IMR-90 (cell line): ENCODE measurements at regions not wholly inside any gene's neighbourhood (a gene's known extent, or its start where the extent isn't known, plus 50 kb on each side); places are given as distances from the start of the nearest gene placed in this dataset.

Source experiments
- ATAC-seq: fragments of 200-7000 bp; cut with Tn5 transposase; 2 replicates; pipeline ENCODE4 v1.9.1; 2020; ENCODE audit warnings: low read depth, mild to moderate bottlenecking, moderate library complexity
- BruUV-seq: library from RNA; stranded (reverse); fragments of 400-500 nt; replicated peaks from 2 replicates; lab custom pipeline; 2021; lab: Mats Ljungman, UMichigan
- CTCF ChIA-PET: fragments of 300-600 bp; formaldehyde crosslinking; extraction: SDS; loops from one replicate; lab custom pipeline; 2021; ENCODE audit warnings: antibody characterized with exemption; lab: Yijun Ruan, JAX
- POLR2A ChIA-PET: fragments of 300-600 bp; sonication (Branson Sonifier 250); formaldehyde crosslinking; loops from one replicate; lab custom pipeline; 2022; ENCODE audit warnings: antibody characterized with exemption; ENCODE audit not compliant: unreplicated experiment; lab: Charles Lee
- DNase-seq: peaks from one replicate; pipeline ENCODE4 v3.0.0; 2013
- H2AFZ ChIP-seq: replicated peaks from 2 replicates; pipeline ENCODE3; 2013; ENCODE audit warnings: low read length, mild to moderate bottlenecking; ENCODE audit not compliant: poor library complexity
- H2AK5ac ChIP-seq: 2 replicates; pipeline ENCODE4 v1.6.1; 2013; ENCODE audit warnings: low read depth, low read length, inconsistent platforms
- H2AK9ac ChIP-seq: replicated peaks from 2 replicates; pipeline ENCODE3; 2013; ENCODE audit warnings: mild to moderate bottlenecking, low read depth, low read length, moderate library complexity; ENCODE audit not compliant: poor library complexity
- H2BK120ac ChIP-seq: 2 replicates; pipeline ENCODE4 v1.6.1; 2013; ENCODE audit warnings: low read depth, low read length, inconsistent platforms
- H2BK15ac ChIP-seq: 3 replicates; pipeline ENCODE4 v1.6.1; 2013; ENCODE audit warnings: low read depth, low read length, inconsistent platforms
- H2BK20ac ChIP-seq: 2 replicates; pipeline ENCODE4 v1.6.1; 2013; ENCODE audit warnings: low read depth, mild to moderate bottlenecking, inconsistent platforms, low read length, moderate library complexity
- H2BK5ac ChIP-seq: 2 replicates; pipeline ENCODE4 v1.6.1; 2013; ENCODE audit warnings: mild to moderate bottlenecking, low read depth, low read length, inconsistent platforms; ENCODE audit not compliant: poor library complexity, severe bottlenecking
- H3K14ac ChIP-seq: replicated peaks from 2 replicates; pipeline ENCODE4 v1.6.1; 2013; ENCODE audit warnings: low read depth, low read length, inconsistent platforms
- H3K18ac ChIP-seq: 2 replicates; pipeline ENCODE4 v1.6.1; 2013; ENCODE audit warnings: low read depth, low read length, control low read depth
- H3K23ac ChIP-seq: 2 replicates; pipeline ENCODE4 v1.6.1; 2013; ENCODE audit warnings: low read depth, low read length, inconsistent platforms
- H3K27ac ChIP-seq: 2 replicates; pipeline ENCODE4 v1.5.1; 2013; ENCODE audit warnings: mild to moderate bottlenecking, control low read depth, low read length; ENCODE audit not compliant: insufficient read depth
- H3K27me3 ChIP-seq: 2 replicates; pipeline ENCODE4 v1.6.1; 2013; ENCODE audit warnings: low read length; ENCODE audit not compliant: control insufficient read depth, insufficient read depth
- H3K36me3 ChIP-seq: 2 replicates; pipeline ENCODE4 v1.6.1; 2013; ENCODE audit warnings: low read length, mixed read lengths; ENCODE audit not compliant: control insufficient read depth, insufficient read depth
- H3K4ac ChIP-seq: 2 replicates; pipeline ENCODE4 v1.6.1; 2013; ENCODE audit warnings: low read depth, low read length, inconsistent platforms
- H3K4me1 ChIP-seq: 2 replicates; pipeline ENCODE4 v1.6.1; 2013; ENCODE audit warnings: low read length, mixed read lengths; ENCODE audit not compliant: control insufficient read depth, insufficient read depth
- H3K4me2 ChIP-seq: 2 replicates; pipeline ENCODE4 v1.6.1; 2013; ENCODE audit warnings: low read depth, mild to moderate bottlenecking, control low read depth, low read length, moderate library complexity
- H3K4me3 ChIP-seq: 2 replicates; pipeline ENCODE4 v1.5.1; 2013; ENCODE audit warnings: low read depth, mild to moderate bottlenecking, control low read depth, low read length, moderate library complexity; ENCODE audit not compliant: insufficient read depth
- H3K56ac ChIP-seq: 2 replicates; pipeline ENCODE4 v1.6.1; 2013; ENCODE audit warnings: low read length, inconsistent platforms; ENCODE audit not compliant: insufficient read depth; ENCODE audit errors: extremely low read depth
- H3K79me1 ChIP-seq, 2 experiments: 2 replicates each; pipeline ENCODE4 v1.6.1; 2013; ENCODE audit warnings: low read length in 2 of 2, inconsistent platforms in 1 of 2, low read depth in 1 of 2
- H3K9ac ChIP-seq: 2 replicates; pipeline ENCODE4 v1.6.1; 2013; ENCODE audit warnings: low read depth, low read length, control low read depth
- H3K9me1 ChIP-seq: 2 replicates; pipeline ENCODE4 v1.6.1; 2013; ENCODE audit warnings: low read length, inconsistent platforms; ENCODE audit not compliant: insufficient read depth
- H3K9me3 ChIP-seq: 2 replicates; pipeline ENCODE4 v1.6.1; 2013; ENCODE audit warnings: low read length; ENCODE audit not compliant: control insufficient read depth, insufficient read depth
- H4K20me1 ChIP-seq: 2 replicates; pipeline ENCODE4 v1.6.1; 2013; ENCODE audit warnings: low read length, inconsistent platforms; ENCODE audit not compliant: insufficient read depth
- H4K5ac ChIP-seq: 2 replicates; pipeline ENCODE4 v1.6.1; 2013; ENCODE audit warnings: mild to moderate bottlenecking, low read depth, low read length, control low read depth
- H4K8ac ChIP-seq, 2 experiments: 2 replicates each; pipeline ENCODE4 v1.6.1; 2013; ENCODE audit warnings: low read depth in 2 of 2, low read length in 2 of 2, control low read depth in 1 of 2, inconsistent platforms in 1 of 2
- H4K91ac ChIP-seq: 2 replicates; pipeline ENCODE4 v1.6.1; 2013; ENCODE audit warnings: low read depth, low read length, inconsistent platforms; ENCODE audit not compliant: insufficient read depth
- BHLHE40 ChIP-seq: fragments of 150-350 bp; IDR thresholded peaks from 2 replicates; pipeline ENCODE4 v1.6.1; 2016; ENCODE audit warnings: mild to moderate bottlenecking, low read depth, low read length
- RAD21 ChIP-seq: IDR thresholded peaks from 2 replicates; pipeline ENCODE4 v1.6.1; 2012; ENCODE audit warnings: low read length, improper control_type of control experiment
- WGBS, 2 experiments: methylation state at CpG; one replicate each; pipeline versions ENCODE4 v1.1.5 to v1.1.7; 2013; ENCODE audit warnings: missing lambda C conversion rate in 2 of 2; ENCODE audit not compliant: insufficient read length in 1 of 2; ENCODE audit errors: extremely low coverage in 2 of 2; 5-methylcytosine and 5-hydroxymethylcytosine counted together
- dilution Hi-C: fragments of 300-500 bp; cut with HindIII; formaldehyde crosslinking; loops from one replicate; pipeline ENCODE4 v1.14.3; 2018; ENCODE audit warnings: low sequenced_read_pairs; ENCODE audit not compliant: unreplicated experiment
- in situ Hi-C: fragments of 300-500 bp; cut with MboI; formaldehyde crosslinking; loops from 3 replicates; pipeline ENCODE4 v1.14.3; 2019; ENCODE audit warnings: low sequenced_read_pairs, inconsistent platforms, mixed read lengths
- intact Hi-C: fragments of 100-400 bp; cut with micrococcal nuclease; formaldehyde crosslinking; loops from 2 replicates; pipeline ENCODE4 v1.10.0; 2022

GRCh38 chr14:58785701-58786100 lies 147.9 kb downstream of the DACT1 start:
- Histone ChIP-seq H4K8ac (no peak overlapping the region), H3K4me3 (no peak overlapping the region), H3K56ac (no peak overlapping the region), H3K4me2 (no peak overlapping the region), H3K27me3 (peaks cover 42% of the 10 kb centered on the region), H3K36me3 (no peaks in the 10 kb centered on the region), H2BK5ac (no peak overlapping the region), H4K5ac (no peak overlapping the region), H3K79me1 (no peaks in the 10 kb centered on the region), H3K9me3 (no peaks in the 10 kb centered on the region), H2AK9ac (no peak overlapping the region), H2BK15ac (no peak overlapping the region), H2BK20ac (no peak overlapping the region), H4K91ac (no peak overlapping the region), H3K4ac (no peak overlapping the region), H3K18ac (no peak overlapping the region), H3K14ac (no peak overlapping the region), H4K20me1 (no peaks in the 10 kb centered on the region), H3K9me1 (0 out of 2 replicates have a peak, but pooled peaks cover 1% of the 10 kb centered on the region), H2BK120ac (no peak overlapping the region), H3K23ac (no peak overlapping the region), H2AFZ (no peak overlapping the region), H3K27ac (no peak overlapping the region), H2AK5ac (no peak overlapping the region), H3K4me1 (no peaks in the 10 kb centered on the region; the same call in 1 of the 2 replicates), H3K9ac (no peak overlapping the region)
- no peak for DNase-seq
- WGBS, 2 experiments: no CpG with 5 or more reads among the region's 3 CpGs
- ATAC-seq: no peak
- BruUV-seq: no TSS peak
- intact Hi-C loops (no loop called here), dilution Hi-C loops (no loop called here), in situ Hi-C loops (no loop called here)
- ChIA-PET CTCF (no interaction called here), POLR2A (no interaction called here)
- TF ChIP-seq BHLHE40: no peak
- no peak for TF ChIP-seq RAD21
